C4-2B (cell line): ENCODE measurements at regions not wholly inside any gene's neighbourhood (a gene's known extent, or its start where the extent isn't known, plus 50 kb on each side); places are given as distances from the start of the nearest gene placed in this dataset.
"Not testable (repeated sequence)": the region's sequence is repeated elsewhere in the genome, so short reads cannot be mapped to it uniquely, and the experiment has no call there.

ENCODE experiments used
- H3K27ac ChIP-seq: fragments of 450-650 bp; 2 replicates; pipeline ENCODE4 v1.5.1; 2017
- CTCF ChIP-seq: fragments of 450-650 bp; conservative IDR thresholded peaks from 2 replicates; pipeline ENCODE4 v1.5.1; 2017; ENCODE audit warnings: mild to moderate bottlenecking
- ZFX ChIP-seq: fragments of 450-650 bp; IDR thresholded peaks from 2 replicates; pipeline ENCODE4 v1.6.1; 2017

- no peak for TF ChIP-seq ZFX
- TF ChIP-seq CTCF, result no peak
- no peak overlapping the region for H3K27ac ChIP-seq
These were observed 994.1 kb downstream of the PCDH7 start for GRCh38 chr4:31714238-31714637.

GRCh38 chr4:31715302-31715701 lies 995.1 kb downstream of the PCDH7 start:
- H3K27ac ChIP-seq, result no peak overlapping the region
- TF ChIP-seq CTCF (no peak), ZFX (no peak)

GRCh38 chr4:31727030-31727429 lies 1006.9 kb downstream of the PCDH7 start:
- TF ChIP-seq CTCF, result no peak
- TF ChIP-seq ZFX, result no peak
- H3K27ac ChIP-seq, result no peak overlapping the region

- H3K27ac ChIP-seq, result no peak overlapping the region
- no peak for TF ChIP-seq ZFX
These were observed 1014.8 kb downstream of the PCDH7 start for GRCh38 chr4:31735004-31735403.

GRCh38 chr4:31737419-31737818 lies 1017.2 kb downstream of the PCDH7 start:
- H3K27ac ChIP-seq, result no peak overlapping the region
- TF ChIP-seq ZFX (no peak), CTCF (no peak)

GRCh38 chr4:31741326-31741725 lies 1021.2 kb downstream of the PCDH7 start:
- TF ChIP-seq ZFX, result no peak
- no peak for TF ChIP-seq CTCF

GRCh38 chr4:31748382-31748781 lies 1028.2 kb downstream of the PCDH7 start:
- TF ChIP-seq ZFX (no peak), CTCF (no peak)
- H3K27ac ChIP-seq, result no peak overlapping the region; the same call in 1 of the 2 replicates

More at GRCh38 chr4:31741326-31741725, 1021.2 kb downstream of the PCDH7 start:
- H3K27ac ChIP-seq, result no peak overlapping the region

GRCh38 chr4:31750581-31750980 lies 1030.4 kb downstream of the PCDH7 start:
- H3K27ac ChIP-seq, result not testable (repeated sequence)

- no peak for TF ChIP-seq ZFX
- TF ChIP-seq CTCF, result no peak
- H3K27ac ChIP-seq, result no peak overlapping the region
These were observed 1035.6 kb downstream of the PCDH7 start for GRCh38 chr4:31755751-31756150.
